ENCODE measurements at regions not wholly inside any gene's neighbourhood (a gene's known extent, or its start where the extent isn't known, plus 50 kb on each side); places are given as distances from the start of the nearest gene placed in this dataset.
"Not testable (repeated sequence)": the region's sequence is repeated elsewhere in the genome, so short reads cannot be mapped to it uniquely, and the experiment has no call there.

DNA sequence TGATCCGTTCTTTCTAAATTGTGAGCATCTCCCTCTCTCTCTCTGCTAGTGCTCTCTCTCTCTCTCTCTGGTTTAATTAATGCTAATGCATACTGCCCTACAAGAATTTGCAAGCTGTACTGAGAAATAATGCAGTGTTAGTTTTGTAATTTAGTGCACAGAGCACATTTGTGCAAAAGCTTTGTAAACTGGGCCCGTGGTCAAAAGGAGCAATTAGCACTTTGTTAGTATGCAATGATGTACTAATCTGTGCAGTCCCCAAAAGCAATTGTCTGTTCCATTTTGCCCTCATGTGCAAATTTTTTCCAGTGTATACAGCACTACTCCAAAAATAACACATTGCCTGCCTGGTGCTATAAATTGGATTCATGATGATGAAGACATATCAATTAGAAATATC is 184.6 kb upstream of the CMC1 start:
- no peaks in the 10 kb centered on the region for H3K4me1 Mint-ChIP-seq

GRCh38 chr3:28057539-28057938 is 183.9 kb upstream of the CMC1 start:
- no peaks in the 10 kb centered on the region for H3K4me1 Mint-ChIP-seq
- no peaks in the 10 kb centered on the region for H3K27me3 Mint-ChIP-seq (ENCODE audit: insufficient read depth, low read depth)
- H3K27ac Mint-ChIP-seq, result no peak overlapping the region
- no peaks in the 10 kb centered on the region for H3K79me2 ChIP-seq (ENCODE audit: low read depth)
- H3K27ac ChIP-seq, result no peak overlapping the region
- H3K4me3 ChIP-seq, result no peak overlapping the region
- H3K9ac ChIP-seq, result no peak overlapping the region
- no peaks in the 10 kb centered on the region for H4K20me1 ChIP-seq (ENCODE audit: low read depth)
- H3K27me3 ChIP-seq, result no peaks in the 10 kb centered on the region
- peaks cover 6% of the 10 kb centered on the region for H3K4me1 ChIP-seq
- H2AFZ ChIP-seq (replicated peaks), result no peak overlapping the region
- no peak overlapping the region for H3K4me2 ChIP-seq
- no peak for TF ChIP-seq CTCF (IDR thresholded peaks at IDR 0.05)
- TF ChIP-seq EZH2phosphoT487 (IDR thresholded peaks at IDR 0.05), result no peak
- peaks cover 9% of the 10 kb centered on the region for H3K9me3 Mint-ChIP-seq
- H3F3A ChIP-seq (ENCODE audit: low read depth), result no peaks in the 10 kb centered on the region
- no peaks in the 10 kb centered on the region for H3K9me3 ChIP-seq (ENCODE audit: low read depth)
- no peaks in the 10 kb centered on the region for H3K36me3 ChIP-seq
- no peak for DNase-seq (ENCODE audit: low spot score)
- H3K4me3 Mint-ChIP-seq, result no peak overlapping the region
- H3K36me3 Mint-ChIP-seq, result peaks cover 6% of the 10 kb centered on the region

More for the DNA sequence above, 184.6 kb upstream of the CMC1 start:
- Mint-ChIP-seq H3K27me3 (ENCODE audit: insufficient read depth, low read depth) (no peaks in the 10 kb centered on the region), H3K4me3 (no peak overlapping the region), H3K9me3 (peaks cover 9% of the 10 kb centered on the region), H3K36me3 (peaks cover 6% of the 10 kb centered on the region), H3K27ac (no peak overlapping the region)
- Histone ChIP-seq H3K4me1 (peaks cover 6% of the 10 kb centered on the region), H3K4me3 (no peak overlapping the region), H3K27me3 (no peaks in the 10 kb centered on the region), H2AFZ (replicated peaks) (no peak overlapping the region), H3K36me3 (no peaks in the 10 kb centered on the region), H3K9me3 (ENCODE audit: low read depth) (no peaks in the 10 kb centered on the region), H3K79me2 (ENCODE audit: low read depth) (no peaks in the 10 kb centered on the region), H3K4me2 (no peak overlapping the region), H4K20me1 (ENCODE audit: low read depth) (no peaks in the 10 kb centered on the region), H3F3A (ENCODE audit: low read depth) (no peaks in the 10 kb centered on the region), H3K27ac (no peak overlapping the region), H3K9ac (no peak overlapping the region)
- DNase-seq (ENCODE audit: low spot score), result no peak
- no peak for TF ChIP-seq EZH2phosphoT487 (IDR thresholded peaks at IDR 0.05)

DNA sequence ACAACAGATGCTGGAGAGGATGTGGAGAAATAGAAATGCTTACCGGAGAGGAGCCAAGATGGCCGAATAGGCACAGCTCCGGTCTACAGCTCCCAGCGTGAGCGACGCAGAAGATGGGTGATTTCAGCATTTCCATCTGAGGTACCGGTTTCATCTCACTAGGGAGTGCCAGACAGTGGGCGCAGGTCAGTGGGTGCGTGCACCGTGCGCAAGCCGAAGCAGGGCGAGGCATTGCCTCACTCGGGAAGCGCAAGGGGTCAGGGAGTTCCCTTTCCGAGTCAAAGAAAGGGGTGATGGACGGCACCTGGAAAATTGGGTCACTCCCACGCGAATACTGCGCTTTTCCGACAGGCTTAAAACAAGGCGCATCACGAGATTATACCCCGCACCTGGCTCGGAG is 182.2 kb upstream of the CMC1 start:
- not testable (repeated sequence) for H2AFZ ChIP-seq (replicated peaks); H3F3A ChIP-seq (ENCODE audit: low read depth); H3K27me3 ChIP-seq; H3K4me1 ChIP-seq; H3K79me2 ChIP-seq (ENCODE audit: low read depth); H3K27ac ChIP-seq; H3K27me3 Mint-ChIP-seq (ENCODE audit: insufficient read depth, low read depth); H3K36me3 Mint-ChIP-seq; H3K9ac ChIP-seq; DNase-seq (ENCODE audit: low spot score); H3K9me3 Mint-ChIP-seq; H3K36me3 ChIP-seq; H3K4me1 Mint-ChIP-seq; H3K9me3 ChIP-seq (ENCODE audit: low read depth); H3K27ac Mint-ChIP-seq; H3K4me3 Mint-ChIP-seq; H4K20me1 ChIP-seq (ENCODE audit: low read depth)
- peak overlapping the region; percentile 35 for H3K4me2 ChIP-seq
- H3K4me3 ChIP-seq, result peak overlapping the region; percentile 26

- Histone ChIP-seq H3K79me2 (ENCODE audit: low read depth) (no peaks in the 10 kb centered on the region), H4K20me1 (ENCODE audit: low read depth) (no peaks in the 10 kb centered on the region), H3K36me3 (no peaks in the 10 kb centered on the region), H3F3A (ENCODE audit: low read depth) (no peaks in the 10 kb centered on the region), H3K27me3 (no peaks in the 10 kb centered on the region), H3K4me1 (no peaks in the 10 kb centered on the region), H2AFZ (replicated peaks) (no peak overlapping the region), H3K4me3 (no peak overlapping the region), H3K4me2 (no peak overlapping the region), H3K9ac (no peak overlapping the region), H3K27ac (no peak overlapping the region), H3K9me3 (ENCODE audit: low read depth) (no peaks in the 10 kb centered on the region)
- TF ChIP-seq EZH2 (IDR thresholded peaks at IDR 0.05), result no peak
- TF ChIP-seq EZH2phosphoT487 (IDR thresholded peaks at IDR 0.05), result no peak
- no peak overlapping the region for H3K27ac Mint-ChIP-seq
- no peaks in the 10 kb centered on the region for H3K27me3 Mint-ChIP-seq (ENCODE audit: insufficient read depth, low read depth)
- no peaks in the 10 kb centered on the region for H3K9me3 Mint-ChIP-seq
- DNase-seq (ENCODE audit: low spot score), result no peak
- H3K4me3 Mint-ChIP-seq, result no peak overlapping the region
- H3K36me3 Mint-ChIP-seq, result no peaks in the 10 kb centered on the region
- H3K4me1 Mint-ChIP-seq, result no peaks in the 10 kb centered on the region
Measured at GRCh38 chr3:28066020-28066419, 175.4 kb upstream of the CMC1 start.

- Histone ChIP-seq H3K4me3 (no peak overlapping the region), H3K36me3 (no peaks in the 10 kb centered on the region), H3K4me1 (no peaks in the 10 kb centered on the region), H3K9me3 (ENCODE audit: low read depth) (no peaks in the 10 kb centered on the region), H3K27me3 (no peaks in the 10 kb centered on the region), H3K4me2 (no peak overlapping the region), H4K20me1 (ENCODE audit: low read depth) (no peaks in the 10 kb centered on the region), H3K9ac (no peak overlapping the region), H3F3A (ENCODE audit: low read depth) (no peaks in the 10 kb centered on the region), H3K79me2 (ENCODE audit: low read depth) (no peaks in the 10 kb centered on the region), H3K27ac (no peak overlapping the region), H2AFZ (replicated peaks) (no peak overlapping the region)
- no peak for DNase-seq (ENCODE audit: low spot score)
- H3K9me3 Mint-ChIP-seq, result no peaks in the 10 kb centered on the region
- H3K27ac Mint-ChIP-seq, result no peak overlapping the region
- no peaks in the 10 kb centered on the region for H3K4me1 Mint-ChIP-seq
- H3K27me3 Mint-ChIP-seq (ENCODE audit: insufficient read depth, low read depth), result no peaks in the 10 kb centered on the region
- no peaks in the 10 kb centered on the region for H3K36me3 Mint-ChIP-seq
- H3K4me3 Mint-ChIP-seq, result no peak overlapping the region
- no peak for TF ChIP-seq CTCF (IDR thresholded peaks at IDR 0.05)
- TF ChIP-seq EZH2 (IDR thresholded peaks at IDR 0.05), result no peak
- no peak for TF ChIP-seq EZH2phosphoT487 (IDR thresholded peaks at IDR 0.05)
Measured at GRCh38 chr3:28067014-28067413, 174.4 kb upstream of the CMC1 start.
